Right lobe of liver (tissue), 4 donors: ENCODE measurements at regions not wholly inside any gene's neighbourhood (a gene's known extent, or its start where the extent isn't known, plus 50 kb on each side); places are given as distances from the start of the nearest gene placed in this dataset.

ENCODE experiments used
- POLR2A ChIP-seq: fragments of 450-650 bp; IDR thresholded peaks from one replicate; pipeline ENCODE4 v1.6.1; 2017; ENCODE audit warnings: antibody characterized with exemption, mild to moderate bottlenecking
- TF ChIP-seq, protein P1 (sequence below), 4 donors: fragments of 200-600 bp in 3 of 4; fragments of 450-650 bp in 1 of 4; IDR thresholded peaks; one replicate each; pipeline versions ENCODE4 v1.5.1 to v1.8.0; 2016 to 2022; ENCODE audit warnings: antibody characterized with exemption in 4 of 4, mild to moderate bottlenecking in 2 of 4
- donor health status: DM: no; HTN: no; CAD: no.
- donor health status: DM: no; HTN: no; CAD: no.
- donor health status: DM: no; HTN: yes; CAD: no.

GRCh38 chr13:62875118-62875640 is 1459.5 kb upstream of the PCDH20 start:
- TF ChIP-seq, protein P1, sequence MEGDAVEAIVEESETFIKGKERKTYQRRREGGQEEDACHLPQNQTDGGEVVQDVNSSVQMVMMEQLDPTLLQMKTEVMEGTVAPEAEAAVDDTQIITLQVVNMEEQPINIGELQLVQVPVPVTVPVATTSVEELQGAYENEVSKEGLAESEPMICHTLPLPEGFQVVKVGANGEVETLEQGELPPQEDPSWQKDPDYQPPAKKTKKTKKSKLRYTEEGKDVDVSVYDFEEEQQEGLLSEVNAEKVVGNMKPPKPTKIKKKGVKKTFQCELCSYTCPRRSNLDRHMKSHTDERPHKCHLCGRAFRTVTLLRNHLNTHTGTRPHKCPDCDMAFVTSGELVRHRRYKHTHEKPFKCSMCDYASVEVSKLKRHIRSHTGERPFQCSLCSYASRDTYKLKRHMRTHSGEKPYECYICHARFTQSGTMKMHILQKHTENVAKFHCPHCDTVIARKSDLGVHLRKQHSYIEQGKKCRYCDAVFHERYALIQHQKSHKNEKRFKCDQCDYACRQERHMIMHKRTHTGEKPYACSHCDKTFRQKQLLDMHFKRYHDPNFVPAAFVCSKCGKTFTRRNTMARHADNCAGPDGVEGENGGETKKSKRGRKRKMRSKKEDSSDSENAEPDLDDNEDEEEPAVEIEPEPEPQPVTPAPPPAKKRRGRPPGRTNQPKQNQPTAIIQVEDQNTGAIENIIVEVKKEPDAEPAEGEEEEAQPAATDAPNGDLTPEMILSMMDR (IDR thresholded peaks at IDR 0.05), result no peak
- TF ChIP-seq POLR2A, result no peak
